Kidney tubule cell (primary cell): ENCODE measurements at regions not wholly inside any gene's neighbourhood (a gene's known extent, or its start where the extent isn't known, plus 50 kb on each side); places are given as distances from the start of the nearest gene placed in this dataset.
"Not testable (repeated sequence)": the region's sequence is repeated elsewhere in the genome, so short reads cannot be mapped to it uniquely, and the experiment has no call there.

Experiments used
- DNase-seq: peaks from one replicate; pipeline ENCODE4 v3.0.0-alpha.2; 2018; ENCODE audit warnings: low spot score

GRCh38 chr15:24848050-24848449 is 106.7 kb upstream of the SNRPN start:
- DNase-seq = peak; percentile 28

- DNase-seq = no peak
Measured at GRCh38 chr15:24856397-24857390, 98.1 kb upstream of the SNRPN start.

DNA sequence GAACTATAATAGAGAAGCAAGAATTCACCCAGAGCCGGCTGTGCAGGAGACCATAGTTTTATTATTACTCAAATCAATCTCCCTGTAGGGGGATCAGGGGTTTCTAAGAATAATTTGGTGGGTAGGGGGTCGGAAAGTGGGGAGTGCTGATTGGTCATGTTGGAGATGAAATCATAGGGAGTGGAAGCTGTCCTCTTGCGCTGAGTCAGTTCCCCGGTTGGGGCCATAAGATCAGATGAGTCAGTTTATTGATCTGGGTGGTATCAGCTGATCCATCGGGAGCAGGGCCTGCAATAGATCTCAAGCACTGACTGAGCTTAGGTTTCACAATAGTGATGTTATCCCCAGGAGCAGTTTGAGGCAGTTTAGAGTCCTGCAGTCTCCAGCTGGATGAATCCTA is 97.0 kb upstream of the SNRPN start:
- no peak for DNase-seq

DNA sequence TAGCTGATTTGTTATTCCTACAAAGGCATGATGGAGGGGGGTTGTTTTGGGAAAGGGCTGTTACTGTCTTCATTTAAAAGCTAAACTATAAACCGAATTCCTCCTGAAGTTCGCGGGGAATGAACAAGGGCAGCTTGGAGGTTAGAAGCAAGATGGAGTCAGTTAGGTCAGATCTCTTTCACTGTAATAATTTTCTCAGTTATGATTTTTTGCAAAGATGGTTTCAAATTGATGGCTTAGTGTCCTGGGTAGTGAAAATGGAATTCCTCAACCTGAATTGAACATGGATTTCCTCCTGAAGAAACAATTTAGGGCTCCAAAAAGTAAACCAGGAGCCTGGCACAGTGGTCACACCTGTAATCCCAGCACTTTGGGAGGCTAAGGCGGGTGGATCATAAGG is 96.6 kb upstream of the SNRPN start:
- not testable (repeated sequence) for DNase-seq

GRCh38 chr15:24858737-24859601 is 95.8 kb upstream of the SNRPN start:
- DNase-seq = no peak

DNA sequence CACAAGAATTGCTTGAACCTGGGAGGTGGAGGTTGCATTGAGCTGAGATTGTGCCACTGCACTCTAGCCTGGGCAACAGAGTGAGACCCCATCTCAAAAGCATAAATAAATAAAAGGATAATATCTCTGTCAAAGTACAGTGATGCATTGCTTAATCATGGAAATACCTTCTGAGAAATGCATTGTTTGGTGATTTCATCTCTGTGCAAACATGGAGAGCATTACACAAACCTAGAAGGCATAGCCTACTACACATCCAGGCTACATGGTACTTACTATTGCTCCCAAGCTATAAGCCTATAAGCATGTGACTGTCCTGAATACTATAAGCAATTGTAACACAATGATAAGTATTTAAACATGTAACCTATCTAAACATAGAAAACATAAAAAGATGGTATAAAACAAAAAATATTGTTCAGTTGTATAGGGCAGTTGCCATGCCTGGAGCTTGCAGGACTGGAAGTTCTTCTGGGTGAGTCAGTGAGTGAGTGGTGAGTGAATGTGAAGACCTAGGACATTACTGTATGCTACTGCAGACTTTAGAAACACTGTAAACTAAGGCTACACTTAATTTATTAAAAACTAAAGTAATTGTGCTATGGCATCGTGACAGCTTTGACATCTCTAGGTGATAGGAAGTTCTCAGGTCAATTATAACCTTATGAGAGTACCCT is 93.6 kb upstream of the SNRPN start:
- no peak for DNase-seq

DNA sequence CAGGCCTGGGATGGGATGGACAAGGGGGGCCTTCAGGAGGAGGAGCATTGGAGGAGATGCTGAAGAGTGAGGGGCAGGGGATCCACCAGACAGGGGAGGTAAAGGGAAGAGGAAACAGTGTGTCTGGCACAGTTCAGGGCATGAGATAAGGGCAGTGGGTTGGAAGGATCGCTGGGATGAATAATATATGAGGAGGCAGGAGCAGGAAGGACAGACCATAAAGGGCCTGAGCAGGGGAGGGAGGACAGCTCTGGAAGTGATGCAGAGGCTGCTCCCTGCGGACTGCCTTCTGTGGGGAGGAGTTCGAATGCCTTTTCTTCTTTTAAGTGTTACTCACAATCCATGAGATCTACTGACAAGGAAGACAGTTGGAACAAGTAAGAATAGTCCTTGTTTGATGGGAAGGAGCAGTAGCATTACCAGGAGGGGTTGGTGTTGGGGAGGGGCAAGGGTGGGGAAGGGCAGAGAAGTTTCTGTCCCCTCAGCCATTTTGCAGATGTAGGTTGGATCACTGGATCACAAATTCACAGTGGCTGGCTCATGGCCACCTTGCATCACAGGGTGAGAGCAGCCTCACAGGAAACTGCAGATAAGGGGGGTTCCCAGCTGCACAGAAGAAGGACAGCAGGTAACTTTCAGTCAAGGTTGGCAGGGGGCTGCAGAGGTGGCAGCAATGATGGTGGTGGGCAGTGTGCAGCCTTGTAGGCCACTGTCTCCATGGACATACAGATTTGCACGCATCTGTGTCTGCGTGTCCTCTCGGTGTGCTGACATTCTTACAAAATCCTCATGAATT is 91.9 kb upstream of the SNRPN start:
- no peak for DNase-seq

DNA sequence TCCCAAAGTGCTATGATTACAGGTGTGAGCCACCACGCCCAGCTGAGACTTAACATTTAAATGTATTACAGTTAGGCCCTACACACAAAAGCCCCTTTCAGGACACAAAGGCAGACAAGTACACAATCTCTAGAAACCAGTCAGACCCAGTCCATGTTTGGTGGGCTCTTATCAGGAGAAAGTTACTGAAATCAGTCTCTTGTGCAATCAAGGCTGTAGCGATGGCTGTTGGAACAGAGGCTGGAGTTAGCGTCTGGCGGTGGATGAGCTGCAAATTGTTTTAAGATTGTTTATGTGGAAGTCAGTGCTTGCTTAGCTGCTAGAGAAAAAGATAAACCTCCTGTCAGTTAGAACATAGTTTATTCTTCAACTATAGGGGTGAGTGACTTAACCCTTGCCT is 89.5 kb upstream of the SNRPN start:
- DNase-seq = no peak

GRCh38 chr15:24877174-24877573 is 77.6 kb upstream of the SNRPN start:
- DNase-seq = no peak

DNA sequence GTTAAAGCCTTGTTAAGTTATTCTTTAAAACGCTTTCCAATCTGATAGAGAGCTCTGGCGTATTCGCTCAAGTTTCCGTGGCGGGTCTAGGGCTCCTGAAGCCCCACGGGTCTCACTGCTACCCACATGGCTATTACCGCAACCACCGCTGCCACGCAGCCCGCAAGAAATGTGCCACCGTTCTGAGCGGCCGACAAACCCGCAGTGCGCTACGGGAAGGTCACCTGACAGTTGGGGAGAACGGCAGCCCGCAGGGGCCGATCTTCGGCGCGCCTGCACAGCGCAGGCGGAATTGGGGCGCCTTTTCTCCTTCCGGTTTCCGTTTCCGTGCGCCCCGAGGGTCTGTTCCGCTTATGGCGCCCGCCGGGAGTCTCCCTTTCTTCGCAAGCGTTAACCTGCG is 76.6 kb upstream of the SNRPN start:
- peak; percentile 23 for DNase-seq

GRCh38 chr15:24879492-24879891 is 75.3 kb upstream of the SNRPN start:
- DNase-seq = no peak

GRCh38 chr15:24880663-24881062 is 74.1 kb upstream of the SNRPN start:
- DNase-seq = no peak

DNA sequence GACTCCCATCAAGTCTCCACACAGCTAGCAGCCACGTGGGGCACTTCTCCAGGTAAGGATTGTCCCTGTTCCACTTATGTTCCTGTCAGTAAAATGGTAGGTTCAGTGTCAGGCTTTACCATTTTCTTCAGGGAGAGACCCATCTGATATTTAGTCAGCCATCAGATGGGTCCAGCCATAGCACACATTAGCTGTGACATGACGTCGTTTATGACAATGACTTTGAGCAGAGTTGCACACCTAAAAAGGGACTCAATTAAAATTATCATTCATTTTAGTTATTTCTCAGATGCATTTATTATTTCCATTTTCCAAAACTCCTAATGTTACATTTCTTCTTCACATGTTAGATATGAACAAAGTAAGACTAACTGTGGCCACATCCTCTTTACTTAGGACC is 68.2 kb upstream of the SNRPN start:
- DNase-seq = no peak

- no peak for DNase-seq
Measured at GRCh38 chr15:24898715-24899272, 56.0 kb upstream of the SNRPN start.

DNA sequence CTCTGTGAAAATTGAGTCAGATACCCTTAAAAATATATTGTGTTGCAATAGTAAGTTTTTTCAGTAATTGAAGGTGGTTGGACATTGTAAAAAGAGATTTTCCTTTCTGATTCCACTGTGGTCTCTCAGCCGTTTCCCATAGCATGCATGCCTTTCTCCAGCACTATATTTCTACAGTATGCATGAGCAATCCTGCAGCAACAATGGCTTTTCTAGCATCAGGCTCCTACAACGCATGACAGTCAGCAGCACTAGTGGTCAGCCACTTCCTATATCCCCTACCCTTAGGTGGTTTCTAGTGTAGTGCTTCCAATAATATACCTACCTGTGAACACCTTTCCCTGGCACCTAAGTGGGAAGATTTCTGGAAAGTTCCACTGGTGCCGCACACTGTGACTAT is 55.4 kb upstream of the SNRPN start:
- no peak for DNase-seq

GRCh38 chr15:24899795-24900194 is 55.0 kb upstream of the SNRPN start:
- peak; percentile 43 for DNase-seq

DNA sequence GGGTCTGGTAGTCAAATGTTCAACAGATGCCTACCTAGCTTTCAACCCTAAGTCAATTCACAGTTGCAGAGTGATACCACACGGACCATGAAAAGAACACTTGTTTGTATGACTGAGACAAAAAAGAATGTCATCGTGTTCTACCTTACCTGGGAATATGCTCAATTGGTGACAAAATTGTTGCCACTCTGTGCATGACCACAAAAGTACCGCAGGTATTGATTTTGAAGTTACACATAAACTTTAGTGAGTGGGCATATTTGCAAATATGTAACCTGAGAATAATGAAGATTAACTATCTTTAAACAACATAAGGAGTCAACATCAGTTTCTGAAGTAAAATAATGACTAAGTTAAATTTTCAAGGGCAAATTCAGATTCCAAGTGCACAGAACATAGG is 53.4 kb upstream of the SNRPN start:
- peak; percentile 39 for DNase-seq
